ENCODE measurements at regions not wholly inside any gene's neighbourhood (a gene's known extent, or its start where the extent isn't known, plus 50 kb on each side); places are given as distances from the start of the nearest gene placed in this dataset.

DNA sequence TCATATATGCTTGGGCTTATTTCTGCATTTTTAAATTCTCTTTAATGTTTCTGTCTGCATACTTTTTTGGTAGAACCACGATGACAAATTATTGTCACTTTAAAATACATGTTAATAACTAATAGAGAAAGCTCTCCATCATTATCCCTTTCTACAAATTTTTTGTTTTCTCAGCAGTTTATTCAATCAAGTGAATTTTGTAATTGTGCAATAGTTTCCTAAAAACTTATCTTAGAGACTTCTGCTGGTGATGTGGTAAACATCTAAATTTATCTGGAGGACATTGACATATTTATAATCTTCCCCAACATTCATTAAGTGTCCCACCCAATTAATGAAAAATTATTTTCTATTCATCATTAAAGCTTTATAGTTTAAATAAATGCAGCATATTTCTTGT lies 215.3 kb downstream of the MEX3B start:
- H3K36me3 ChIP-seq (ENCODE audit: control insufficient read depth, insufficient read depth, low read length): no peaks in the 10 kb centered on the region
- Mint-ChIP-seq H3K4me3 (ENCODE audit: unreplicated experiment) (no peak overlapping the region), H3K27ac (ENCODE audit: unreplicated experiment) (no peak overlapping the region), H3K36me3 (ENCODE audit: insufficient read depth, unreplicated experiment) (no peaks in the 10 kb centered on the region), H3K4me1 (ENCODE audit: low read depth, unreplicated experiment) (no peaks in the 10 kb centered on the region), H3K27me3 (ENCODE audit: insufficient read depth, unreplicated experiment) (no peaks in the 10 kb centered on the region), H3K9me3 (ENCODE audit: unreplicated experiment) (no peaks in the 10 kb centered on the region)
- CTCF ChIA-PET: no interaction called here
- intact Hi-C loops (cut with micrococcal nuclease; ENCODE audit: unreplicated experiment): no loop called here
- no peaks in the 10 kb centered on the region for H3K9me3 ChIP-seq
- no peak overlapping the region for H3K4me3 ChIP-seq (ENCODE audit: low read depth, low read length)
- no peaks in the 10 kb centered on the region for H3K27me3 ChIP-seq (replicated peaks; ENCODE audit: control insufficient read depth, insufficient read depth, low read length)
- no TSS peak for BruUV-seq (replicated peaks)
- no peak for DNase-seq
- POLR2A ChIA-PET: no interaction called here
- no peak for TF ChIP-seq CTCF (IDR thresholded peaks at IDR 0.05; ENCODE audit: insufficient read depth in 1 of 2, low read depth in 1 of 2, low read length in 1 of 2, severe bottlenecking in 1 of 2, unreplicated experiment in 1 of 2)
- H3K4me1 ChIP-seq: no peaks in the 10 kb centered on the region

DNA sequence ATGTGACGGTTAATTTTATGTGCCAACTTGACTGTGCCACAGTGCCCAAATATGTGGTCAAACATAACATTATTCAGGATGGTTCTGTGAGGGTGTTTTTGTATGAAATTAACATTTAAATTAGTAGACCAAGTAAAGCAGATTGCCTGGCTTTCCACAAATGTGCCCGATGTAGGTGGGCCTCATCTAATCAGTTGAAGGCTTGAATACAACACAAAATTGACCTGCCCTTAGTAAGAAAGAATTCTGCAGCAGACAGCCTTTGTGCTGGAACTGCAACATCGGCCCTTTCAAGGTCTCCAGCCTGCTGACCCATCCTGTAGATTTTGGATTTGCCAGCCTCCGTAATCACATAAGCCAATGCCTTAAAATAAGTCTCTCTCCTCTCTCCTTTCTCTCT lies 215.9 kb downstream of the MEX3B start:
- H3K27me3 ChIP-seq (replicated peaks; ENCODE audit: control insufficient read depth, insufficient read depth, low read length): no peaks in the 10 kb centered on the region
- H3K4me3 ChIP-seq (ENCODE audit: low read depth, low read length): no peak overlapping the region
- H3K36me3 ChIP-seq (ENCODE audit: control insufficient read depth, insufficient read depth, low read length): no peaks in the 10 kb centered on the region
- Mint-ChIP-seq H3K4me3 (ENCODE audit: unreplicated experiment) (no peak overlapping the region), H3K27me3 (ENCODE audit: insufficient read depth, unreplicated experiment) (no peaks in the 10 kb centered on the region), H3K4me1 (ENCODE audit: low read depth, unreplicated experiment) (no peaks in the 10 kb centered on the region), H3K9me3 (ENCODE audit: unreplicated experiment) (no peaks in the 10 kb centered on the region), H3K36me3 (ENCODE audit: insufficient read depth, unreplicated experiment) (no peaks in the 10 kb centered on the region), H3K27ac (ENCODE audit: unreplicated experiment) (no peak overlapping the region)
- H3K9me3 ChIP-seq: no peaks in the 10 kb centered on the region
- ChIA-PET CTCF (no interaction called here), POLR2A (no interaction called here)
- no TSS peak for BruUV-seq (replicated peaks)
- H3K4me1 ChIP-seq: no peaks in the 10 kb centered on the region
- DNase-seq: no peak
- no peak for TF ChIP-seq CTCF (IDR thresholded peaks at IDR 0.05; ENCODE audit: insufficient read depth in 1 of 2, low read depth in 1 of 2, low read length in 1 of 2, severe bottlenecking in 1 of 2, unreplicated experiment in 1 of 2)
- intact Hi-C loops (cut with micrococcal nuclease; ENCODE audit: unreplicated experiment): no loop called here

- intact Hi-C loops (cut with micrococcal nuclease; ENCODE audit: unreplicated experiment): no loop called here
- H3K9me3 ChIP-seq: no peaks in the 10 kb centered on the region
- DNase-seq: no peak
- no peaks in the 10 kb centered on the region for H3K4me1 Mint-ChIP-seq (ENCODE audit: low read depth, unreplicated experiment)
- no peak overlapping the region for H3K4me3 Mint-ChIP-seq (ENCODE audit: unreplicated experiment)
- no peak overlapping the region for H3K27ac Mint-ChIP-seq (ENCODE audit: unreplicated experiment)
- BruUV-seq (replicated peaks): no TSS peak
- POLR2A ChIA-PET: no interaction called here
- CTCF ChIA-PET: no interaction called here
- no peak for TF ChIP-seq CTCF (IDR thresholded peaks at IDR 0.05; ENCODE audit: insufficient read depth in 1 of 2, low read depth in 1 of 2, low read length in 1 of 2, severe bottlenecking in 1 of 2, unreplicated experiment in 1 of 2)
- H3K36me3 ChIP-seq (ENCODE audit: control insufficient read depth, insufficient read depth, low read length): no peaks in the 10 kb centered on the region
- H3K27me3 Mint-ChIP-seq (ENCODE audit: insufficient read depth, unreplicated experiment): no peaks in the 10 kb centered on the region
- no peaks in the 10 kb centered on the region for H3K4me1 ChIP-seq
- no peaks in the 10 kb centered on the region for H3K27me3 ChIP-seq (replicated peaks; ENCODE audit: control insufficient read depth, insufficient read depth, low read length)
- H3K9me3 Mint-ChIP-seq (ENCODE audit: unreplicated experiment): no peaks in the 10 kb centered on the region
- no peak overlapping the region for H3K4me3 ChIP-seq (ENCODE audit: low read depth, low read length)
- H3K36me3 Mint-ChIP-seq (ENCODE audit: insufficient read depth, unreplicated experiment): no peaks in the 10 kb centered on the region
Measured at GRCh38 chr15:81828135-81828534, 217.7 kb downstream of the MEX3B start.
